ENCODE measurements at regions not wholly inside any gene's neighbourhood (a gene's known extent, or its start where the extent isn't known, plus 50 kb on each side); places are given as distances from the start of the nearest gene placed in this dataset.

- no peak overlapping the region for H3K4me3 ChIP-seq
- H3K9me3 ChIP-seq (replicated peaks): no peaks in the 10 kb centered on the region
- H3K27me3 ChIP-seq (replicated peaks): peaks cover 4% of the 10 kb centered on the region; the same call in 1 of the 2 replicates
- H3K27ac ChIP-seq: no peak overlapping the region
- no peaks in the 10 kb centered on the region for H3K36me3 ChIP-seq
- no peaks in the 10 kb centered on the region for H3K4me1 ChIP-seq (replicated peaks)
- no peak for DNase-seq (ENCODE audit: low read depth in 1 of 2, low spot score in 2 of 2)
Measured at GRCh38 chr6:79431537-79431933, 105.7 kb downstream of the LCA5 start.

GRCh38 chr6:79430913-79431536 lies 106.2 kb downstream of the LCA5 start:
- no peak for DNase-seq (ENCODE audit: low read depth in 1 of 2, low spot score in 2 of 2)
- Histone ChIP-seq H3K27me3 (replicated peaks) (peaks cover 4% of the 10 kb centered on the region; the same call in 1 of the 2 replicates), H3K4me3 (no peak overlapping the region), H3K9me3 (replicated peaks) (no peaks in the 10 kb centered on the region), H3K4me1 (replicated peaks) (no peaks in the 10 kb centered on the region), H3K36me3 (no peaks in the 10 kb centered on the region), H3K27ac (no peak overlapping the region)

GRCh38 chr6:79427721-79428120 lies 109.5 kb downstream of the LCA5 start:
- no peaks in the 10 kb centered on the region for H3K4me1 ChIP-seq (replicated peaks)
- no peak for DNase-seq (ENCODE audit: low read depth in 1 of 2, low spot score in 2 of 2)
- H3K36me3 ChIP-seq: no peaks in the 10 kb centered on the region
- H3K4me3 ChIP-seq: no peak overlapping the region
- peaks cover 4% of the 10 kb centered on the region; the same call in 1 of the 2 replicates for H3K27me3 ChIP-seq (replicated peaks)
- no peak overlapping the region for H3K27ac ChIP-seq
- no peaks in the 10 kb centered on the region for H3K9me3 ChIP-seq (replicated peaks)

GRCh38 chr6:79426625-79427278 lies 110.5 kb downstream of the LCA5 start:
- Histone ChIP-seq H3K9me3 (replicated peaks) (no peaks in the 10 kb centered on the region), H3K4me3 (no peak overlapping the region), H3K27ac (no peak overlapping the region), H3K36me3 (no peaks in the 10 kb centered on the region), H3K4me1 (replicated peaks) (0 out of 2 replicates have a peak, but pooled peaks cover 5% of the 10 kb centered on the region), H3K27me3 (replicated peaks) (peaks cover 2% of the 10 kb centered on the region; the same call in 1 of the 2 replicates)
- no peak for DNase-seq (ENCODE audit: low read depth in 1 of 2, low spot score in 2 of 2)

- H3K9me3 ChIP-seq (replicated peaks): no peaks in the 10 kb centered on the region
- no peak overlapping the region for H3K4me3 ChIP-seq
- H3K27ac ChIP-seq: no peak overlapping the region
- H3K4me1 ChIP-seq (replicated peaks): 0 out of 2 replicates have a peak, but pooled peaks cover 5% of the 10 kb centered on the region
- no peaks in the 10 kb centered on the region for H3K36me3 ChIP-seq
- no peak for DNase-seq (ENCODE audit: low read depth in 1 of 2, low spot score in 2 of 2)
- H3K27me3 ChIP-seq (replicated peaks): no peaks in the 10 kb centered on the region
Measured at GRCh38 chr6:79425589-79426311, 111.5 kb downstream of the LCA5 start.

- DNase-seq (ENCODE audit: low read depth in 1 of 2, low spot score in 2 of 2): no peak
- Histone ChIP-seq H3K27ac (no peak overlapping the region), H3K36me3 (no peaks in the 10 kb centered on the region), H3K9me3 (replicated peaks) (no peaks in the 10 kb centered on the region), H3K27me3 (replicated peaks) (no peaks in the 10 kb centered on the region), H3K4me3 (no peak overlapping the region), H3K4me1 (replicated peaks) (0 out of 2 replicates have a peak, but pooled peaks cover 5% of the 10 kb centered on the region)
Measured at GRCh38 chr6:79423216-79423615, 114.0 kb downstream of the LCA5 start.

GRCh38 chr6:79422666-79423065 lies 114.6 kb downstream of the LCA5 start:
- no peaks in the 10 kb centered on the region for H3K36me3 ChIP-seq
- no peak for DNase-seq (ENCODE audit: low read depth in 1 of 2, low spot score in 2 of 2)
- H3K4me1 ChIP-seq (replicated peaks): 0 out of 2 replicates have a peak, but pooled peaks cover 5% of the 10 kb centered on the region
- H3K27ac ChIP-seq: no peak overlapping the region
- H3K4me3 ChIP-seq: no peak overlapping the region
- H3K9me3 ChIP-seq (replicated peaks): no peaks in the 10 kb centered on the region
- no peaks in the 10 kb centered on the region for H3K27me3 ChIP-seq (replicated peaks)

GRCh38 chr6:79421707-79422484 lies 115.3 kb downstream of the LCA5 start:
- DNase-seq (ENCODE audit: low read depth in 1 of 2, low spot score in 2 of 2): peak in 1 of 2 experiments; percentile 47
- Histone ChIP-seq H3K4me1 (replicated peaks) (0 out of 2 replicates have a peak, but pooled peaks cover 5% of the 10 kb centered on the region), H3K4me3 (no peak overlapping the region), H3K27me3 (replicated peaks) (no peaks in the 10 kb centered on the region), H3K27ac (no peak overlapping the region), H3K9me3 (replicated peaks) (no peaks in the 10 kb centered on the region), H3K36me3 (no peaks in the 10 kb centered on the region)

GRCh38 chr6:79421001-79421411 lies 116.2 kb downstream of the LCA5 start:
- Histone ChIP-seq H3K27ac (no peak overlapping the region), H3K27me3 (replicated peaks) (no peaks in the 10 kb centered on the region), H3K4me1 (replicated peaks) (0 out of 2 replicates have a peak, but pooled peaks cover 5% of the 10 kb centered on the region), H3K4me3 (no peak overlapping the region), H3K9me3 (replicated peaks) (no peaks in the 10 kb centered on the region), H3K36me3 (no peaks in the 10 kb centered on the region)
- DNase-seq (ENCODE audit: low read depth in 1 of 2, low spot score in 2 of 2): no peak

- no peak overlapping the region for H3K4me3 ChIP-seq
- H3K36me3 ChIP-seq: no peaks in the 10 kb centered on the region
- H3K9me3 ChIP-seq (replicated peaks): no peaks in the 10 kb centered on the region
- no peak for DNase-seq (ENCODE audit: low read depth in 1 of 2, low spot score in 2 of 2)
- H3K27me3 ChIP-seq (replicated peaks): no peaks in the 10 kb centered on the region
- no peak overlapping the region for H3K27ac ChIP-seq
- 0 out of 2 replicates have a peak, but pooled peaks cover 5% of the 10 kb centered on the region for H3K4me1 ChIP-seq (replicated peaks)
Measured at GRCh38 chr6:79420054-79420453, 117.2 kb downstream of the LCA5 start.

- H3K27me3 ChIP-seq (replicated peaks): no peaks in the 10 kb centered on the region
- no peaks in the 10 kb centered on the region for H3K9me3 ChIP-seq (replicated peaks)
- no peak for DNase-seq (ENCODE audit: low read depth in 1 of 2, low spot score in 2 of 2)
- H3K4me3 ChIP-seq: no peak overlapping the region
- H3K27ac ChIP-seq: no peak overlapping the region
- no peaks in the 10 kb centered on the region for H3K36me3 ChIP-seq
- H3K4me1 ChIP-seq (replicated peaks): 0 out of 2 replicates have a peak, but pooled peaks cover 1% of the 10 kb centered on the region
Measured at GRCh38 chr6:79416931-79417330, 120.3 kb downstream of the LCA5 start.

GRCh38 chr6:79413562-79414002 lies 123.6 kb downstream of the LCA5 start:
- H3K9me3 ChIP-seq (replicated peaks): no peaks in the 10 kb centered on the region
- no peaks in the 10 kb centered on the region for H3K36me3 ChIP-seq
- H3K27me3 ChIP-seq (replicated peaks): no peaks in the 10 kb centered on the region
- H3K4me1 ChIP-seq (replicated peaks): no peaks in the 10 kb centered on the region
- no peak overlapping the region for H3K27ac ChIP-seq
- no peak for DNase-seq (ENCODE audit: low read depth in 1 of 2, low spot score in 2 of 2)
- no peak overlapping the region for H3K4me3 ChIP-seq

GRCh38 chr6:79410806-79411205 lies 126.4 kb downstream of the LCA5 start:
- Histone ChIP-seq H3K4me3 (no peak overlapping the region), H3K4me1 (replicated peaks) (no peaks in the 10 kb centered on the region), H3K27ac (no peak overlapping the region), H3K36me3 (no peaks in the 10 kb centered on the region), H3K27me3 (replicated peaks) (no peaks in the 10 kb centered on the region), H3K9me3 (replicated peaks) (no peaks in the 10 kb centered on the region)
- no peak for DNase-seq (ENCODE audit: low read depth in 1 of 2, low spot score in 2 of 2)

Data from SJSA1 (cell line).